Mesenchymal stem cell (in vitro differentiated cells and primary cell): ENCODE measurements at regions not wholly inside any gene's neighbourhood (a gene's known extent, or its start where the extent isn't known, plus 50 kb on each side); places are given as distances from the start of the nearest gene placed in this dataset.

Experiments used
- DNase-seq: peaks from one replicate; pipeline ENCODE4 v3.0.0-alpha.2; 2013
- H2AFZ ChIP-seq: one replicate; pipeline ENCODE4 v1.6.1; 2013; ENCODE audit warnings: low read depth, mild to moderate bottlenecking, control low read depth, inconsistent platforms, low read length, moderate library complexity
- H2AK5ac ChIP-seq: 2 replicates; pipeline ENCODE4 v1.6.1; 2013; ENCODE audit warnings: low read length, moderate library complexity, mild to moderate bottlenecking, inconsistent platforms; ENCODE audit not compliant: severe bottlenecking
- H2BK120ac ChIP-seq: one replicate; pipeline ENCODE4 v1.6.1; 2013; ENCODE audit warnings: low read depth, mild to moderate bottlenecking, inconsistent platforms, low read length, moderate library complexity
- H2BK12ac ChIP-seq, 2 experiments: one replicate each; pipeline ENCODE4 v1.6.1; 2013; ENCODE audit warnings: inconsistent platforms in 2 of 2, low read length in 2 of 2, mild to moderate bottlenecking in 2 of 2, moderate library complexity in 2 of 2, control low read depth in 1 of 2
- H2BK15ac ChIP-seq: one replicate; pipeline ENCODE4 v1.6.1; 2013; ENCODE audit warnings: mild to moderate bottlenecking, low read depth, inconsistent platforms; ENCODE audit not compliant: poor library complexity, severe bottlenecking
- H2BK5ac ChIP-seq: 2 replicates; pipeline ENCODE4 v1.6.1; 2013; ENCODE audit warnings: low read depth, mild to moderate bottlenecking, low read length, control low read depth, inconsistent platforms; ENCODE audit not compliant: poor library complexity, severe bottlenecking
- H3K14ac ChIP-seq, 2 experiments: one replicate each; pipeline ENCODE4 v1.6.1; 2013; ENCODE audit warnings: inconsistent platforms in 2 of 2, low read length in 2 of 2, control low read depth in 1 of 2, mild to moderate bottlenecking in 1 of 2, moderate library complexity in 1 of 2
- H3K18ac ChIP-seq, 2 experiments: one replicate each; pipeline ENCODE4 v1.6.1; 2013; ENCODE audit warnings: inconsistent platforms in 2 of 2, low read length in 2 of 2, control low read depth in 1 of 2, low read depth in 1 of 2, mild to moderate bottlenecking in 1 of 2
- H3K23ac ChIP-seq, 2 experiments: one replicate each; pipeline ENCODE4 v1.6.1; 2013; ENCODE audit warnings: inconsistent platforms in 2 of 2, low read length in 2 of 2, mild to moderate bottlenecking in 2 of 2, moderate library complexity in 2 of 2, control low read depth in 1 of 2
- H3K27ac ChIP-seq: 2 replicates; pipeline ENCODE4 v1.5.1; 2013; ENCODE audit warnings: mild to moderate bottlenecking, moderate library complexity, low read length, control low read depth, inconsistent platforms; ENCODE audit not compliant: poor library complexity, severe bottlenecking
- H3K27me3 ChIP-seq, 2 experiments: 2 replicates each; pipeline versions ENCODE4 v1.6.1 to v1.7.0; 2013; ENCODE audit warnings: low read length in 2 of 2, mild to moderate bottlenecking in 2 of 2, moderate library complexity in 2 of 2, control low read depth in 1 of 2, inconsistent platforms in 1 of 2; ENCODE audit not compliant: control insufficient read depth in 1 of 2, insufficient read depth in 1 of 2
- H3K36me3 ChIP-seq, 2 experiments: 2 replicates each; pipeline versions ENCODE4 v1.6.1 to v1.7.0; 2013; ENCODE audit warnings: low read length in 2 of 2, control low read depth in 1 of 2, inconsistent platforms in 1 of 2, low read depth in 1 of 2, mild to moderate bottlenecking in 1 of 2; ENCODE audit not compliant: insufficient read depth in 2 of 2, control insufficient read depth in 1 of 2
- H3K4ac ChIP-seq, 2 experiments: one replicate each; pipeline ENCODE4 v1.6.1; 2013; ENCODE audit warnings: inconsistent platforms in 2 of 2, low read length in 2 of 2, mild to moderate bottlenecking in 2 of 2, moderate library complexity in 2 of 2, control low read depth in 1 of 2, low read depth in 1 of 2
- H3K4me1 ChIP-seq: 2 replicates; pipeline ENCODE4 v1.6.1; 2013; ENCODE audit warnings: low read depth, low read length, control low read depth; ENCODE audit not compliant: control insufficient read depth, insufficient read depth
- H3K4me2 ChIP-seq: 2 replicates; pipeline ENCODE4 v1.6.1; 2013; ENCODE audit warnings: low read length, mild to moderate bottlenecking, inconsistent platforms; ENCODE audit not compliant: poor library complexity, severe bottlenecking
- H3K4me3 ChIP-seq, 2 experiments: 2 replicates each; pipeline versions ENCODE4 v1.5.1 to v1.7.0; 2013; ENCODE audit warnings: low read length in 2 of 2, mild to moderate bottlenecking in 2 of 2, control low read depth in 1 of 2, low read depth in 1 of 2; ENCODE audit not compliant: insufficient read depth in 1 of 2
- H3K79me1 ChIP-seq: replicated peaks from 2 replicates; pipeline ENCODE4 v1.6.1; 2013; ENCODE audit warnings: mild to moderate bottlenecking, control low read depth, low read length, inconsistent platforms; ENCODE audit not compliant: poor library complexity, severe bottlenecking
- H3K9ac ChIP-seq: 2 replicates; pipeline ENCODE4 v1.7.0; 2013; ENCODE audit warnings: mild to moderate bottlenecking, low read length, moderate library complexity
- H3K9me3 ChIP-seq: 2 replicates; pipeline ENCODE4 v1.7.0; 2013; ENCODE audit warnings: mild to moderate bottlenecking, low read length; ENCODE audit not compliant: control insufficient read depth
- H4K8ac ChIP-seq: one replicate; pipeline ENCODE4 v1.6.1; 2013; ENCODE audit warnings: inconsistent platforms, mild to moderate bottlenecking, low read length, moderate library complexity
- H4K91ac ChIP-seq: one replicate; pipeline ENCODE4 v1.6.1; 2013; ENCODE audit warnings: mild to moderate bottlenecking, low read length, inconsistent platforms
- WGBS: methylation state at CpG from one replicate; pipeline ENCODE4 v1.1.7; 2013; ENCODE audit warnings: mixed read lengths; 5-methylcytosine and 5-hydroxymethylcytosine counted together

- no peak overlapping the region for H3K18ac ChIP-seq
- H2BK5ac ChIP-seq = no peak overlapping the region
- H3K9me3 ChIP-seq = no peaks in the 10 kb centered on the region
- no peak overlapping the region for H2AFZ ChIP-seq
- no peak overlapping the region for H4K8ac ChIP-seq
- H3K4ac ChIP-seq = no peak overlapping the region
- H3K4me2 ChIP-seq = no peak overlapping the region
- DNase-seq = no peak
- H3K9ac ChIP-seq = no peak overlapping the region
- H3K36me3 ChIP-seq = no peaks in the 10 kb centered on the region
- H2BK120ac ChIP-seq = no peak overlapping the region
- no peak overlapping the region for H3K4me3 ChIP-seq
- no peaks in the 10 kb centered on the region for H3K4me1 ChIP-seq
- H2AK5ac ChIP-seq = no peak overlapping the region
- no peak overlapping the region for H3K27ac ChIP-seq
- no peaks in the 10 kb centered on the region for H3K79me1 ChIP-seq
- H4K91ac ChIP-seq = no peak overlapping the region
- no peak overlapping the region for H3K14ac ChIP-seq
- H3K27me3 ChIP-seq = no peaks in the 10 kb centered on the region
- H2BK12ac ChIP-seq = no peak overlapping the region
- no peak overlapping the region for H2BK15ac ChIP-seq
- H3K23ac ChIP-seq = no peak overlapping the region
Measured at GRCh38 chr4:79604152-79604551, 196.1 kb upstream of the GK2 start.

- Histone ChIP-seq H3K14ac (no peak overlapping the region), H3K18ac (no peak overlapping the region), H2AK5ac (no peak overlapping the region), H3K23ac (no peak overlapping the region), H3K4me3 (no peak overlapping the region), H3K36me3 (no peaks in the 10 kb centered on the region), H3K79me1 (no peaks in the 10 kb centered on the region), H2BK12ac (no peak overlapping the region), H3K9me3 (no peaks in the 10 kb centered on the region), H4K91ac (no peak overlapping the region), H4K8ac (no peak overlapping the region), H3K4ac (no peak overlapping the region), H3K27ac (no peak overlapping the region), H3K9ac (no peak overlapping the region), H2BK15ac (no peak overlapping the region), H3K4me2 (no peak overlapping the region), H3K27me3 (no peaks in the 10 kb centered on the region), H2BK5ac (no peak overlapping the region), H2BK120ac (no peak overlapping the region), H2AFZ (no peak overlapping the region), H3K4me1 (no peaks in the 10 kb centered on the region)
- WGBS = 85% methylated on average over 5 of the region's 5 CpGs
- no peak for DNase-seq
Measured at GRCh38 chr4:79603681-79604080, 195.7 kb upstream of the GK2 start.

- no peak overlapping the region for H2AK5ac ChIP-seq
- no peak overlapping the region for H2AFZ ChIP-seq
- H3K4me1 ChIP-seq = no peaks in the 10 kb centered on the region
- no peak overlapping the region for H2BK12ac ChIP-seq
- no peak overlapping the region for H4K8ac ChIP-seq
- WGBS = 86% methylated on average over 1 of the region's 1 CpG
- H3K4me2 ChIP-seq = no peak overlapping the region
- H3K18ac ChIP-seq = no peak overlapping the region
- H3K9me3 ChIP-seq = no peaks in the 10 kb centered on the region
- no peak overlapping the region for H3K27ac ChIP-seq
- no peak overlapping the region for H3K23ac ChIP-seq
- H2BK15ac ChIP-seq = no peak overlapping the region
- DNase-seq = no peak
- H3K79me1 ChIP-seq = no peaks in the 10 kb centered on the region
- H3K4ac ChIP-seq = no peak overlapping the region
- no peak overlapping the region for H3K4me3 ChIP-seq
- H3K9ac ChIP-seq = no peak overlapping the region
- H4K91ac ChIP-seq = no peak overlapping the region
- no peaks in the 10 kb centered on the region for H3K36me3 ChIP-seq
- no peak overlapping the region for H3K14ac ChIP-seq
- H3K27me3 ChIP-seq = no peaks in the 10 kb centered on the region
- no peak overlapping the region for H2BK120ac ChIP-seq
- no peak overlapping the region for H2BK5ac ChIP-seq
Measured at GRCh38 chr4:79599691-79600090, 191.7 kb upstream of the GK2 start.

GRCh38 chr4:79598801-79599200 lies 190.8 kb upstream of the GK2 start:
- Histone ChIP-seq H3K4ac (no peak overlapping the region), H3K4me2 (no peak overlapping the region), H2AK5ac (no peak overlapping the region), H3K27ac (no peak overlapping the region), H3K18ac (no peak overlapping the region), H3K79me1 (no peaks in the 10 kb centered on the region), H3K14ac (no peak overlapping the region), H3K23ac (no peak overlapping the region), H3K9ac (no peak overlapping the region), H2AFZ (no peak overlapping the region), H3K27me3 (no peaks in the 10 kb centered on the region), H3K9me3 (no peaks in the 10 kb centered on the region), H2BK12ac (no peak overlapping the region), H3K36me3 (no peaks in the 10 kb centered on the region), H4K91ac (no peak overlapping the region), H3K4me1 (no peaks in the 10 kb centered on the region), H4K8ac (no peak overlapping the region), H2BK5ac (no peak overlapping the region), H2BK120ac (no peak overlapping the region), H3K4me3 (no peak overlapping the region), H2BK15ac (no peak overlapping the region)
- DNase-seq = no peak
- 95% methylated on average over 4 of the region's 4 CpGs for WGBS
